GM21515 (cell line): ENCODE measurements at regions not wholly inside any gene's neighbourhood (a gene's known extent, or its start where the extent isn't known, plus 50 kb on each side); places are given as distances from the start of the nearest gene placed in this dataset.
"Not testable (repeated sequence)": the region's sequence is repeated elsewhere in the genome, so short reads cannot be mapped to it uniquely, and the experiment has no call there.

Experiments used
- ATAC-seq: cut with Tn5 transposase; IDR thresholded peaks from one replicate; pipeline ENCODE4 v1.9.1; 2021; ENCODE audit not compliant: unreplicated experiment

GRCh38 chr7:65071854-65072431 lies 65.5 kb upstream of the ERV3-1 start:
- ATAC-seq = not testable (repeated sequence)

GRCh38 chr7:65069476-65069875 lies 63.0 kb upstream of the ERV3-1 start:
- not testable (repeated sequence) for ATAC-seq

- not testable (repeated sequence) for ATAC-seq
These were observed 56.1 kb upstream of the ERV3-1 start for GRCh38 chr7:65062566-65062965.

DNA sequence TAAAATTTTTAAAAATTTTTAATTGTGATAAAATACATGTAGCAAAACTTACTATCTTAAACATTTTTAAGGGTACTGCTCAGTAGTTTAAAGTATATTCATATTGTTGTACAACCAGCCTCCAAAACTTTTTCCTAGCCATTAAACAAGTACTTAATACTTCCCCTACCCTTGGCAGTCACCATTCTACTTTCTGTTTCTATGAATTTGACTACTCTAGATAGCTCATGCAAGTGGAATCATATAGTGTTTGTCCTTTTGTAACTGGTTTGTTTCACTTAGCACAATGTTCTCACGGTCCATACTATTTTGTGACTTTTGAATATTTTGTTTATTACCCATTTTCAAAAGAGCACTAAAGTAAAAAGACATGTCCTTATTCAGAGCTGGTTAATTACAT lies 52.8 kb upstream of the ERV3-1 start:
- ATAC-seq = peak; percentile 49
